ENCODE measurements at regions not wholly inside any gene's neighbourhood (a gene's known extent, or its start where the extent isn't known, plus 50 kb on each side); places are given as distances from the start of the nearest gene placed in this dataset.

DNA sequence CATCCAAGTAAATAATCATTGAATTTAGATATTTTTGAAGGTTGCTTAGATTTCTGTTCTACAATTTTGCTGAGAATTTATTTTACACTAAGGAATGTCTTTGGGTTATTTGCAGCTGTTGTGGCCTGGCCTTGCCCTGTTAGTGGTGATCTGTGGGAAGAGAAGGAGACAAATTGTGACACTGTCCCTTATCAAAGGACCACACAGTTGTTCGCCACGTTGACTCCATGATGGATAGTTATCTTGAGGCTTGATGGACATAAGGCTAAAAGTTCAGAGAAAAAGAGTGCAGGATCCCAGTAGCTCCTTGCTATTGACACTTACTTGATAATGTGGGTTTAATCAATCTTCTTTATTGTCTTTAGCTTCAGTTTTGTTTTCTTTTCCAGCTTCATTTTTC is 186.6 kb upstream of the MEF2C start:
- H3K4me1 ChIP-seq = no peaks in the 10 kb centered on the region
- no peak for DNase-seq
- no peak overlapping the region for H3K27ac ChIP-seq
- TF ChIP-seq, protein P1, sequence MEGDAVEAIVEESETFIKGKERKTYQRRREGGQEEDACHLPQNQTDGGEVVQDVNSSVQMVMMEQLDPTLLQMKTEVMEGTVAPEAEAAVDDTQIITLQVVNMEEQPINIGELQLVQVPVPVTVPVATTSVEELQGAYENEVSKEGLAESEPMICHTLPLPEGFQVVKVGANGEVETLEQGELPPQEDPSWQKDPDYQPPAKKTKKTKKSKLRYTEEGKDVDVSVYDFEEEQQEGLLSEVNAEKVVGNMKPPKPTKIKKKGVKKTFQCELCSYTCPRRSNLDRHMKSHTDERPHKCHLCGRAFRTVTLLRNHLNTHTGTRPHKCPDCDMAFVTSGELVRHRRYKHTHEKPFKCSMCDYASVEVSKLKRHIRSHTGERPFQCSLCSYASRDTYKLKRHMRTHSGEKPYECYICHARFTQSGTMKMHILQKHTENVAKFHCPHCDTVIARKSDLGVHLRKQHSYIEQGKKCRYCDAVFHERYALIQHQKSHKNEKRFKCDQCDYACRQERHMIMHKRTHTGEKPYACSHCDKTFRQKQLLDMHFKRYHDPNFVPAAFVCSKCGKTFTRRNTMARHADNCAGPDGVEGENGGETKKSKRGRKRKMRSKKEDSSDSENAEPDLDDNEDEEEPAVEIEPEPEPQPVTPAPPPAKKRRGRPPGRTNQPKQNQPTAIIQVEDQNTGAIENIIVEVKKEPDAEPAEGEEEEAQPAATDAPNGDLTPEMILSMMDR (IDR thresholded peaks at IDR 0.05) = no peak
- no peaks in the 10 kb centered on the region for H3K9me3 ChIP-seq
- no peak overlapping the region for H3K4me3 ChIP-seq
- ATAC-seq = no peak
- H3K36me3 ChIP-seq = no peaks in the 10 kb centered on the region
- H3K27me3 ChIP-seq = no peaks in the 10 kb centered on the region
- intact Hi-C loops (cut with DNase I) = no loop called here

DNA sequence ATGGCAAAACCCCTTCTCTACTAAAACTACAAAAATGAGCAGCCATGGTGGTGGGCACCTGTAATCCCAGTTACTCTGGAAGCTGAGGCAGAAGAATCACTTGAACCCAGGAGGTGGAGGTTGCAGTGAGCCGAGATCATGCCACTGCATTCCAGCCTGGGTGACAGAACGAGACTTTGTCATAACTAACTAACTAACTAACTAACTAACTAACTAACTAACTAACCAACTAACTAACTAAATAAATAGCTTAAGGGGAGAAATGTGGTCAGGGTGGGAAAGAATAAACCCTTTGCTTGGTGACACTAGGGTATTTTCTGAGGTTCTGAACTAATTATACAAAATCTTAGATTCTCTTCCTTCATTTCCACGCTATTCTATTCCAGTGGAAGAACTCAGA is 184.4 kb upstream of the MEF2C start:
- Histone ChIP-seq H3K4me3 (no peak overlapping the region), H3K36me3 (no peaks in the 10 kb centered on the region), H3K27me3 (no peaks in the 10 kb centered on the region), H3K27ac (no peak overlapping the region), H3K9me3 (no peaks in the 10 kb centered on the region), H3K4me1 (no peaks in the 10 kb centered on the region)
- intact Hi-C loops (cut with DNase I) = no loop called here
- ATAC-seq = no peak
- TF ChIP-seq, protein P1 (IDR thresholded peaks at IDR 0.05) = no peak
- DNase-seq = no peak

DNA sequence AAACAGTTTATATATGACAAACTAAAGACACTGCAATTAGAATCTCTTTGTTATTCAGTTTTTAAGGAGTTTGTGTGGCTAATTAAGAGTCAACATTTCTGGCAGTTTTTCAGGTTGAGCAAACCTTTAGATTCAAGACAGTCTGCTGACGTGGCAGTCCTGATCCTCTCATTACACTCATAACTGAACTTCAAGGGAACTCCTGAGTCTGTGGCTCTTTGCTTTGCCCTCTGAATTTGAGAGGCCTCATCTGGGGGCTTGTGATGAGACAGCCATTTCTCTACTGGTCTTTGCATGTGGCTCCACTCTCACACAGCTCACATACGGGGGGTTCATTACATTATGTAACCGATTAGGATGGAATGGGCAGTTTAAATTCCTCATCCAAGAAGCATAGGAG is 182.9 kb upstream of the MEF2C start:
- Histone ChIP-seq H3K27ac (no peak overlapping the region), H3K9me3 (no peaks in the 10 kb centered on the region), H3K27me3 (no peaks in the 10 kb centered on the region), H3K36me3 (no peaks in the 10 kb centered on the region), H3K4me3 (no peak overlapping the region), H3K4me1 (no peaks in the 10 kb centered on the region)
- ATAC-seq (no peak), DNase-seq (no peak)
- intact Hi-C loops (cut with DNase I) = no loop called here
- TF ChIP-seq, protein P1 (IDR thresholded peaks at IDR 0.05) = no peak

DNA sequence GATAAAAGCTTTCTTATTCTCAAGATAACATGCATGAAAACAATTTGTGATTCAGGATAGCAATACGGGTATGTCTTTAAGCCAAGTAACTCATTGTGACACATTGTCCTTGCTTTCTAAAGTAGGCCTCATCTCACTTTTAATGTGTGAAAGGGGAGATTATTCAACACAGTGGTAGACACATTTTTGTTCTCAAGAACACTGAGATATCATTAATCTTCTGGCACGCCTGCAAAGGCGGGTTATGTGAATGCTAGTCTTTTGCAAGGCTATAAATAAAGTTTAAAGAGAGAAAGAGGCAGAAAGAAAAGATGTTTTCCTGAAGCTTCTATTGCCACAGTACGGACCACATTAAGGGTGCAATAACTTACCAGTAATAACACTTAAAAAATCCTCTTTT is 181.8 kb upstream of the MEF2C start:
- intact Hi-C loops (cut with DNase I) = no loop called here
- H3K36me3 ChIP-seq = no peaks in the 10 kb centered on the region
- no peak overlapping the region for H3K4me3 ChIP-seq
- no peaks in the 10 kb centered on the region for H3K4me1 ChIP-seq
- H3K27me3 ChIP-seq = no peaks in the 10 kb centered on the region
- TF ChIP-seq, protein P1 (IDR thresholded peaks at IDR 0.05) = no peak
- H3K27ac ChIP-seq = no peak overlapping the region
- no peaks in the 10 kb centered on the region for H3K9me3 ChIP-seq
- DNase-seq (no peak), ATAC-seq (no peak)

DNA sequence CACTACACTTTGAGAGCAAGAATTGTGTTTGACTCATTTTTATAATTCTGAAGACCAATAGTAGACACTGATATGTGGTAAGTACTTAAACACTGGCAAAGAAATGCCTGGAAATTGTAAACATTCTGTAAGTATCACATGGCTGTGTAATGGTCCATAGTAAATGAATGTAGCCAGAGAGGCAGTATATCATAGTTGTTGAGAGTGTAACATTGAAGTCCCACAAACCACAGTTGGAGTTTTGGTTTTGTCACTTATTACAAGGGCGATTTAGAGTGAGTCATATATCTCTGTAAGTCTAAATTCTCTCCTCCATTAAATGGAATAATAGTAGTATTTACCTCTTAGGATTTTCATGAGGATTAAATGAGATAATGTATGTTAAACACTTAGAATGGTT is 181.1 kb upstream of the MEF2C start:
- no peaks in the 10 kb centered on the region for H3K9me3 ChIP-seq
- no peak for ATAC-seq
- intact Hi-C loops (cut with DNase I) = no loop called here

DNA sequence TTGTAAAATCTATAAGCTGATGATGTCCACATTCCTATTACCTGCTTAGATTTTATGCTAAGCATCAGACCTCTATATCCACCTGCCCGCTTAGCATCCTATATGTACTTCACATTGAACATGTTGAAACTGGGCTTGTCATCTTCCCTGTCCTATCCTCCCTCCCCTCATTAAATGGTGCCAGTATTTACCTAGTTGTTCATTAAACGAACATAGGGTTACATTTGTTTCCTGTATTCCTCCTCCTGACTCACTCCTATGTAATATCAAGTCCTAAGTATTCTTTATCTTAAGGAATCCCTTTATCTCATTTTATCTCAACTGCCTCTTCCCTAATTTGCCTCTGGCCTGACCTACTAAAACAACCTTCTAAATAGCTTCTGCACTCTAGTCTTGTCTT is 177.8 kb upstream of the MEF2C start:
- H3K4me3 ChIP-seq = no peak overlapping the region
- TF ChIP-seq, protein P1 (IDR thresholded peaks at IDR 0.05) = no peak
- ATAC-seq (no peak), DNase-seq (no peak)
- no peaks in the 10 kb centered on the region for H3K27me3 ChIP-seq
- H3K4me1 ChIP-seq = no peaks in the 10 kb centered on the region
- no peaks in the 10 kb centered on the region for H3K9me3 ChIP-seq
- intact Hi-C loops (cut with DNase I) = no loop called here
- H3K27ac ChIP-seq = no peak overlapping the region
- H3K36me3 ChIP-seq = no peaks in the 10 kb centered on the region

More for the DNA sequence above, 181.1 kb upstream of the MEF2C start:
- no peak overlapping the region for H3K27ac ChIP-seq
- no peak overlapping the region for H3K4me3 ChIP-seq
- no peak for DNase-seq
- no peaks in the 10 kb centered on the region for H3K36me3 ChIP-seq
- TF ChIP-seq, protein P1 (IDR thresholded peaks at IDR 0.05) = no peak
- H3K27me3 ChIP-seq = no peaks in the 10 kb centered on the region
- H3K4me1 ChIP-seq = no peaks in the 10 kb centered on the region
